Heart right ventricle (tissue), 16 donors: ENCODE measurements at regions not wholly inside any gene's neighbourhood (a gene's known extent, or its start where the extent isn't known, plus 50 kb on each side); places are given as distances from the start of the nearest gene placed in this dataset.

Experiments used
- ATAC-seq, 8 donors: fragments of 200-7000 bp; cut with Tn5 transposase; one replicate each; pipeline ENCODE4 v1.9.1; 2020; ENCODE audit warnings: mild to moderate bottlenecking in 8 of 8, moderate library complexity in 8 of 8, moderate number of reproducible peaks in 1 of 8
- DNase-seq, 2 donors: peaks; one replicate each; pipeline ENCODE4 v3.0.0-alpha.2; 2020
- H3K27ac ChIP-seq, 10 donors: fragments of 200-600 bp; sonication (generic) in 2 of 10; one replicate each; pipeline versions ENCODE4 v1.5.0 to v1.8.0; 2020 to 2022; ENCODE audit warnings: mild to moderate bottlenecking in 3 of 10
- H3K27me3 ChIP-seq, 7 donors: fragments of 200-600 bp; one replicate each; pipeline ENCODE4 v1.8.0; 2021 to 2022; ENCODE audit warnings: mild to moderate bottlenecking in 2 of 7
- H3K36me3 ChIP-seq, 9 donors: fragments of 200-600 bp; sonication (generic) in 1 of 9; one replicate each; pipeline versions ENCODE4 v1.5.0 to v1.8.0; 2020 to 2022; ENCODE audit warnings: mild to moderate bottlenecking in 2 of 9
- H3K4me1 ChIP-seq, 9 donors: fragments of 200-600 bp; sonication (generic) in 1 of 9; one replicate each; pipeline versions ENCODE4 v1.5.0 to v1.8.0; 2020 to 2022; ENCODE audit warnings: mild to moderate bottlenecking in 4 of 9
- H3K4me3 ChIP-seq, 10 donors: fragments of 200-600 bp; sonication (generic) in 2 of 10; one replicate each; pipeline versions ENCODE4 v1.5.0 to v1.8.0; 2020 to 2022; ENCODE audit warnings: mild to moderate bottlenecking in 7 of 10, moderate library complexity in 2 of 10
- H3K9me3 ChIP-seq, 11 donors: fragments of 200-600 bp in 10 of 11; sonication (generic) in 2 of 11; one replicate each; pipeline versions ENCODE4 v1.5.0 to v1.8.0; 2013 to 2022; ENCODE audit warnings: mild to moderate bottlenecking in 2 of 11, control low read depth in 1 of 11, moderate library complexity in 1 of 11
- CTCF ChIP-seq, 9 donors: fragments of 200-600 bp; sonication (generic) in 2 of 9; IDR thresholded peaks; one replicate each; pipeline versions ENCODE4 v1.5.0 to v1.8.0; 2021 to 2022; ENCODE audit warnings: antibody characterized with exemption in 9 of 9, mild to moderate bottlenecking in 5 of 9, moderate library complexity in 1 of 9
- WGBS, 2 donors: extraction: QIAGEN DNeasy Blood & Tissue Kit; methylation state at CpG; one replicate each; pipeline ENCODE4 v1.1.7; 2013; ENCODE audit warnings: inconsistent platforms in 1 of 2; 5-methylcytosine and 5-hydroxymethylcytosine counted together
- intact Hi-C, 10 donors: fragments of 100-400 bp; cut with DNase I; formaldehyde crosslinking; loops; one replicate each; pipeline versions ENCODE4 v1.11.1 to v1.14.2; 2022
- donor health status: Arrhythmogenic right ventricular cardiomyopathy.
- donor health status: ischemic (EF 13 %, LVEDD 7.1; RV severe dilation, severe dysfunction).
- donor health status: healthy with polysubstance abuse.
- donor health status: DM: no; HTN: yes; CAD: no.
- donor health status: DM: no; HTN: no; CAD: no.
- donor health status: ischemic (EF 25% LVEDD 6.9; RV normal size, moderate dysfunction).
- donor health status: ischemic (EF 25% LVEDD 5.7; RV mildly dilated, moderate dysfunction).
- donor health status: healthy.
- donor health status: DM: yes; HTN: yes; CAD: no.
- donor health status: Ischemic cardiomyopathy.
- donor health status: ischemic (EF 35%, LVEDD 5.7; RV mildly dilated, moderate dysfunction).
- donor health status: nonischemic (EF 11% LVEDD 7.7; RV severe dilation, severe dysfunction).
- donor health status: DM: yes; HTN: yes; CAD: no.
- donor health status: PGD.
- donor health status: ischemic (EF 29% LVEDD 5.4; RV normal size, mild dysfunction).
- donor health status: nonischemic (EF 23%, LVEDD 6.1; RV moderate dilation, normal function).

DNA sequence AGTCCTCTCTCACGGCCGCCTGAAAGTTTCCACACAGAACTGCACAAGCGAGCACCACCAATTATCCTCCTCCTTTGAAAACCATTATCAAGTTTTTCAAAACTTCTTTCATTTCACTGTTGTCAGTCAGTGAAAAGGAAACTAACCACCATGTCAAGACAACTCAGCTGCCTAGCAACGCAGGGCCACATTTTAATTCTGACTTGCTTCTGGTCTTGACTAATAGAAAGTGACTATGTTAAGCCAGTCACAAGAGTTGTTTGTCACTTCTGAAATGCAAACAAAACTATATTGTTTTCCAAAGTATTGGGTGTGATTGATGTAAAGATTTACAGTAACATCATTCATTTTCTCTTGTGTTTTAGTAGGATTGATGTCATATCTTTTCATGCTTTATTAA, 612.8 kb upstream of the AGTR1 start:
- no peaks in the 10 kb centered on the region for H3K36me3 ChIP-seq
- no peaks in the 10 kb centered on the region for H3K27me3 ChIP-seq
- DNase-seq (no peak), ATAC-seq (no peak)
- H3K4me1 ChIP-seq: no peaks in the 10 kb centered on the region
- no peak for TF ChIP-seq CTCF (IDR thresholded peaks at IDR 0.05)
- H3K4me3 ChIP-seq: no peak overlapping the region
- intact Hi-C loops: no loop called here
- 78% methylated on average over 4 of the region's 4 CpGs for WGBS, 2 donors
- no peaks in the 10 kb centered on the region for H3K9me3 ChIP-seq
- no peak overlapping the region for H3K27ac ChIP-seq

GRCh38 chr3:148087601-148088371, 609.9 kb upstream of the AGTR1 start:
- DNase-seq (no peak), ATAC-seq (no peak)
- Histone ChIP-seq H3K9me3 (no peaks in the 10 kb centered on the region), H3K27me3 (no peaks in the 10 kb centered on the region), H3K36me3 (no peaks in the 10 kb centered on the region), H3K27ac (no peak overlapping the region), H3K4me1 (no peaks in the 10 kb centered on the region), H3K4me3 (no peak overlapping the region)
- TF ChIP-seq CTCF (IDR thresholded peaks at IDR 0.05): no peak
- intact Hi-C loops: no loop called here
- WGBS, 2 donors: 87 to 90% methylated on average over 6 of the region's 6 CpGs

DNA sequence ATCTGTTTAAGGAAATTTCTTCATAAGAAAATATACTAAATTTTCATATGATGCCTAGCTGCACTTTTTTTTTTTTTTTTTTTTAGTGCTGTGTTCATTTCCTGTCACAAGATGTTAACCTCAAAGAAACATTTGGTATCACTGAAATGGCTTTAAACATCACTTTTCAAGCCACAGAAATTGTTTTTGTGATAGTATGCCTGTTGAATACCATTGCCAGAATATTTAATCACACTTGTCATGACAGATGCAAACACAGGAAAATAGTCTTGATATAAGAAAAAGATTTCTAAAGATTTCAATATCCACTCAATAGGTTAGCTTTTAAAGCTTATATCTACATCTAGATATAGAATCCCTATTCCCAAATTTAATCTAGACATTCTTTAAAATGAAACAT, 608.5 kb upstream of the AGTR1 start:
- TF ChIP-seq CTCF (IDR thresholded peaks at IDR 0.05): no peak
- intact Hi-C loops: no loop called here
- Histone ChIP-seq H3K9me3 (no peaks in the 10 kb centered on the region), H3K4me3 (no peak overlapping the region), H3K36me3 (no peaks in the 10 kb centered on the region), H3K27ac (no peak overlapping the region), H3K4me1 (no peaks in the 10 kb centered on the region), H3K27me3 (no peaks in the 10 kb centered on the region)
- ATAC-seq (no peak), DNase-seq (no peak)

DNA sequence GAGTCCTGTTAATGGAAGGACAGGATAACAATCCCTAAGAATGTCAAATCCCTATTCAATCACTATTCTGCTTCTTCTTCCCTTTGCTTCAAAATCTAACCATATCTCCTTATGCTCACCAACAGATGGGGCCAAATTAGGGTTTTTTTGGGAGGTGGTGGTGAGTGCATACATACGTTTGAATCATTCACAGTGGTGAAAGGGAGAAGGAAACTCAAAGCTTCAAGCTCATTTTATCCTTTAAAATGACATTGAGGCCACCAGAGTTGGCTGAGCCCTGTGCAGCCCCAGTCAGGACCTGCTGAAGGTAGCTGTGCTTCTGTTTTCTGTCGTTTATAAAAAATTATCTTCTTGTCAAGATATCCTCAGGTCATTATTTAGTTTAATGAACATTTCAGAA, 607.5 kb upstream of the AGTR1 start:
- Histone ChIP-seq H3K4me3 (no peak overlapping the region), H3K4me1 (no peaks in the 10 kb centered on the region), H3K36me3 (no peaks in the 10 kb centered on the region), H3K9me3 (no peaks in the 10 kb centered on the region), H3K27me3 (no peaks in the 10 kb centered on the region), H3K27ac (no peak overlapping the region)
- DNase-seq (no peak), ATAC-seq (no peak)
- 42 to 46% methylated on average over 2 of the region's 2 CpGs for WGBS, 2 donors
- intact Hi-C loops: no loop called here
- TF ChIP-seq CTCF (IDR thresholded peaks at IDR 0.05): no peak
